NB4 (cell line): ENCODE measurements at regions not wholly inside any gene's neighbourhood (a gene's known extent, or its start where the extent isn't known, plus 50 kb on each side); places are given as distances from the start of the nearest gene placed in this dataset.

Experiments used
- DNase-seq: peaks from one replicate; pipeline ENCODE4 v3.0.0; 2010; ENCODE audit warnings: low read depth
- H3K4me3 ChIP-seq: one replicate; pipeline ENCODE4 v1.5.1; 2011; ENCODE audit warnings: mild to moderate bottlenecking, low read depth, low read length, moderate library complexity
- CTCF ChIP-seq: IDR thresholded peaks from one replicate; pipeline ENCODE4 v1.5.1; 2012; ENCODE audit warnings: low read depth, low read length
- MAX ChIP-seq: IDR thresholded peaks from 2 replicates; pipeline ENCODE4 v1.6.1; 2011; ENCODE audit warnings: low read depth, low read length
- MYC ChIP-seq: IDR thresholded peaks from 2 replicates; pipeline ENCODE4 v1.6.1; 2011; ENCODE audit warnings: low read depth, low read length
- POLR2A ChIP-seq: IDR thresholded peaks from 2 replicates; pipeline ENCODE4 v1.6.1; 2011; ENCODE audit warnings: mild to moderate bottlenecking; ENCODE audit not compliant: insufficient read length; ENCODE audit errors: extremely low read depth

- no peak overlapping the region for H3K4me3 ChIP-seq
- TF ChIP-seq POLR2A (no peak), CTCF (no peak), MYC (no peak), MAX (no peak)
- no peak for DNase-seq
Observed at GRCh38 chr1:56218023-56218422, 361.3 kb downstream of the PLPP3 start.

GRCh38 chr1:56216218-56216617 lies 363.1 kb downstream of the PLPP3 start:
- DNase-seq, result no peak
- TF ChIP-seq MYC (no peak), POLR2A (no peak), CTCF (no peak), MAX (no peak)
- no peak overlapping the region for H3K4me3 ChIP-seq

GRCh38 chr1:56215771-56216170 lies 363.6 kb downstream of the PLPP3 start:
- TF ChIP-seq MYC, result no peak
- no peak for TF ChIP-seq CTCF
- no peak for TF ChIP-seq POLR2A
- TF ChIP-seq MAX, result no peak

GRCh38 chr1:56215086-56215485 lies 364.3 kb downstream of the PLPP3 start:
- no peak overlapping the region for H3K4me3 ChIP-seq
- TF ChIP-seq MAX, result no peak
- no peak for TF ChIP-seq CTCF
- TF ChIP-seq MYC, result no peak
- TF ChIP-seq POLR2A, result no peak
- no peak for DNase-seq

More at GRCh38 chr1:56215771-56216170, 363.6 kb downstream of the PLPP3 start:
- DNase-seq, result no peak
- no peak overlapping the region for H3K4me3 ChIP-seq

- no peak for DNase-seq
- TF ChIP-seq MAX (no peak), POLR2A (no peak)
- H3K4me3 ChIP-seq, result no peak overlapping the region
Observed at GRCh38 chr1:56213068-56213467, 366.3 kb downstream of the PLPP3 start.

GRCh38 chr1:56212143-56212542 lies 367.2 kb downstream of the PLPP3 start:
- no peak for DNase-seq
- H3K4me3 ChIP-seq, result no peak overlapping the region
- TF ChIP-seq CTCF, result no peak
- no peak for TF ChIP-seq MYC
- TF ChIP-seq POLR2A, result no peak
- no peak for TF ChIP-seq MAX
